Keratinocyte (primary cell): ENCODE measurements at regions not wholly inside any gene's neighbourhood (a gene's known extent, or its start where the extent isn't known, plus 50 kb on each side); places are given as distances from the start of the nearest gene placed in this dataset.

ENCODE experiments used
- CTCF ChIP-seq, 3 experiments: IDR thresholded peaks in 1 of 3; conservative IDR thresholded peaks in 1 of 3; optimal IDR thresholded peaks in 1 of 3; 2 replicates in 2 of 3; 3 replicates in 1 of 3; pipeline versions ENCODE3 to v1.5.1; 2011; ENCODE audit warnings: low read length in 3 of 3, mild to moderate bottlenecking in 3 of 3, moderate library complexity in 2 of 3, control low read depth in 1 of 3, inconsistent platforms in 1 of 3; ENCODE audit not compliant: insufficient read depth in 2 of 3; ENCODE audit errors: extremely low read depth in 1 of 3
- EZH2 ChIP-seq: IDR thresholded peaks from one replicate; pipeline ENCODE4 v1.6.1; 2012; ENCODE audit warnings: inconsistent platforms, mild to moderate bottlenecking, low read length, moderate library complexity

- TF ChIP-seq CTCF (optimal IDR thresholded peaks at IDR 0.05 in 1 of 3, IDR thresholded peaks at IDR 0.05 in 1 of 3, conservative IDR thresholded peaks at IDR 0.05 in 1 of 3; ENCODE audit: extremely low read depth in 1 of 3, insufficient read depth in 2 of 3, low read length in 3 of 3), result no peak
- no peak for TF ChIP-seq EZH2
These were observed 107.7 kb downstream of the HFE start for GRCh38 chr6:26194816-26195375.
